Stimulated activated naive CD8-positive, alpha-beta T cell treated with anti-CD3 and anti-CD28 coated beads, Interleukin-15, amount 100 ng/mL, for 72 hours (primary cell): ENCODE measurements at regions not wholly inside any gene's neighbourhood (a gene's known extent, or its start where the extent isn't known, plus 50 kb on each side); places are given as distances from the start of the nearest gene placed in this dataset.

Experiments
- ATAC-seq: fragments of 150-1000 bp; cut with Tn5 transposase; 2 replicates; pipeline ENCODE4 v1.10.0; 2021; ENCODE audit warnings: mild to moderate bottlenecking, moderate library complexity
- DNase-seq, 2 donors: peaks; one replicate each; pipeline ENCODE4 v3.0.0; 2021 to 2022
- H3K27ac Mint-ChIP-seq, 2 donors: one replicate each; pipeline ENCODE4 v1.8.0; 2022; ENCODE audit warnings: mild to moderate bottlenecking in 2 of 2, mixed read lengths in 2 of 2, moderate library complexity in 2 of 2
- H3K27me3 Mint-ChIP-seq: one replicate; pipeline ENCODE4 v1.8.0; 2022; ENCODE audit warnings: mixed read lengths
- H3K4me1 Mint-ChIP-seq: one replicate; pipeline ENCODE4 v1.8.0; 2022; ENCODE audit warnings: mild to moderate bottlenecking, mixed read lengths
- H3K4me3 Mint-ChIP-seq, 2 donors: one replicate each; pipeline ENCODE4 v1.8.0; 2022; ENCODE audit warnings: mild to moderate bottlenecking in 2 of 2, mixed read lengths in 2 of 2, moderate library complexity in 1 of 2
- H3K9me3 Mint-ChIP-seq, 2 donors: one replicate each; pipeline ENCODE4 v1.8.0; 2022; ENCODE audit warnings: mixed read lengths in 2 of 2

DNA sequence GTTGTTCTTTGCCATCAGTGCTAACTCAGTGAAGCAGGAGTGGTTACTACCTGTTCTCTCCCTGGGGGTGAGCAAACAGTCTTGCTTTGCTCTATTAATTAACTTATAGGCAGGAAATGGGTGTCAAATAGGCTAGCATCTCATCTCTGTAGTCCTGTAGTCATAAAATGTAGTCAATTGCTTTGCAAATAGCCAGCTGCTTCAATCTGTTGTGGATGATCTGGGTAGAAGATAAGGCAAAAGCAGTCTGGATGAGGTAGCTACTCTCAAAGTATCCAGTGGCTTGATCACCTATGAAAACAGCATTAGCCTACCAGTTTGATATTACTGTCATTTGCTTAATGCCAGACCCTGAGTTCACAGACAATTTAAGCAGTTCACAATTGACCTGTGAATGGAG lies 369.0 kb upstream of the TMTC1 start:
- no peak for ATAC-seq
- Mint-ChIP-seq H3K27ac (no peak overlapping the region), H3K4me1 (no peaks in the 10 kb centered on the region), H3K4me3 (no peak overlapping the region), H3K27me3 (no peaks in the 10 kb centered on the region), H3K9me3 (peaks cover 5 to 12% of the 10 kb centered on the region in 2 donors)
- DNase-seq, result no peak

DNA sequence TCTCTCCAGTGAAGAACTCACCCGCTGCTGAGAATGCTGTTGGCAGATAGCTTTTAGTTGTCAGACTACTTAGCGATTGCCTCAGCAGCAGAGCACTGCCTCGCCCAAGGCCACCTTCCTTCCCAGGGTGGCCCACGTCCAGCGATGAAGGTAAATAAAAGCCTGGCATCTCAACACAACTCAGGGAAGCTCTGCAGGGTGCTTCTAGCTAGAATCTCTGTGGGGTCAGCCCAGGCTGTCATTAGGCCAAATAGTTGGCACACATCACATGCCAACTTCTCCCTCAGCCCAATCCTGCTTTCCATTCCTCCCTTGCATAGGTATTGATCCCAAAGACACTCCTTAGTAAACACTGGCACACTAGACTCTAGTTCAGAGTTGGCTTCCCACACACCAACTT lies 368.1 kb upstream of the TMTC1 start:
- H3K4me3 Mint-ChIP-seq, result no peak overlapping the region
- DNase-seq, result no peak
- H3K27ac Mint-ChIP-seq, result no peak overlapping the region
- no peaks in the 10 kb centered on the region for H3K4me1 Mint-ChIP-seq
- H3K9me3 Mint-ChIP-seq, result peaks cover 5 to 19% of the 10 kb centered on the region in 2 donors
- no peak for ATAC-seq
- H3K27me3 Mint-ChIP-seq, result no peaks in the 10 kb centered on the region

DNA sequence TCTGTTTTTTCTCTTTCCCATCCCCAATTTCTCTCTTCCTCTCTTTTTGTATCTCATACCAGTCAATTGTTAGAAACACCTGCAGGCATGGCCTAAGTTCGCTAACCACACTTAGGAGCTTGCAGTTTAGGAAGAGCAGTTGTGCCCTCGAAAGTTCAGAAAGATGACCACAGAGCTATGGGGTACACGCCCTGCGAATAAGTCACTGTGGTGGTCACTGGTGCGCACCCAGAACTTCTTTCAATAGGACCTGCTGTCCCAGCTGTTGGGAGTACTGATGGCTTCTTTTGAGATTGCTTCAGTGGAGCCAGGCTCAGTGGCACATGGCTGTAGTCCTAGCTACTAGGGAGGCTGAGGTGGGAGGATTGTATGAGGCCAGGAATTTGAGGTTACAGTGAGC lies 362.8 kb upstream of the TMTC1 start:
- ATAC-seq, result no peak
- DNase-seq, result no peak
- no peaks in the 10 kb centered on the region for H3K4me1 Mint-ChIP-seq
- H3K27me3 Mint-ChIP-seq, result no peaks in the 10 kb centered on the region
- peaks cover 0 to 12% of the 10 kb centered on the region in 2 donors for H3K9me3 Mint-ChIP-seq
- no peak overlapping the region for H3K4me3 Mint-ChIP-seq
- no peak overlapping the region for H3K27ac Mint-ChIP-seq

DNA sequence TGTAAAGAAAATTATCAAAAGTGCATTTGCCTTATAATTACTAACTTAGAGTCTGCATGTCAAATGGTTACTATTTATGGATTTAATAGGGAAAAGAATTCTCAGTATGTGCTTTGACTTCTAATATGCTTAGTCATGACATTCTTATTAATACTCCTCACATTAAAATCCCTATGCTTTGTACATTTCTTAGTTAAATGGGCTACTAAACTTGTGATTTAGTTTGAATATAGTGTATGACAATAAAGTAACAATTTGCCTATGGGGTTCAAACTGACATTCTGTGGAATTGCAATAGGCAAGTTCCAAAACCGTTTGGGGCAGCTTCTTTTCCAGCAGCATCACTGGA lies 361.9 kb upstream of the TMTC1 start:
- ATAC-seq (no peak), DNase-seq (no peak)
- Mint-ChIP-seq H3K27me3 (no peaks in the 10 kb centered on the region), H3K9me3 (peaks cover 0 to 12% of the 10 kb centered on the region in 2 donors), H3K4me1 (no peaks in the 10 kb centered on the region), H3K27ac (no peak overlapping the region), H3K4me3 (no peak overlapping the region)

DNA sequence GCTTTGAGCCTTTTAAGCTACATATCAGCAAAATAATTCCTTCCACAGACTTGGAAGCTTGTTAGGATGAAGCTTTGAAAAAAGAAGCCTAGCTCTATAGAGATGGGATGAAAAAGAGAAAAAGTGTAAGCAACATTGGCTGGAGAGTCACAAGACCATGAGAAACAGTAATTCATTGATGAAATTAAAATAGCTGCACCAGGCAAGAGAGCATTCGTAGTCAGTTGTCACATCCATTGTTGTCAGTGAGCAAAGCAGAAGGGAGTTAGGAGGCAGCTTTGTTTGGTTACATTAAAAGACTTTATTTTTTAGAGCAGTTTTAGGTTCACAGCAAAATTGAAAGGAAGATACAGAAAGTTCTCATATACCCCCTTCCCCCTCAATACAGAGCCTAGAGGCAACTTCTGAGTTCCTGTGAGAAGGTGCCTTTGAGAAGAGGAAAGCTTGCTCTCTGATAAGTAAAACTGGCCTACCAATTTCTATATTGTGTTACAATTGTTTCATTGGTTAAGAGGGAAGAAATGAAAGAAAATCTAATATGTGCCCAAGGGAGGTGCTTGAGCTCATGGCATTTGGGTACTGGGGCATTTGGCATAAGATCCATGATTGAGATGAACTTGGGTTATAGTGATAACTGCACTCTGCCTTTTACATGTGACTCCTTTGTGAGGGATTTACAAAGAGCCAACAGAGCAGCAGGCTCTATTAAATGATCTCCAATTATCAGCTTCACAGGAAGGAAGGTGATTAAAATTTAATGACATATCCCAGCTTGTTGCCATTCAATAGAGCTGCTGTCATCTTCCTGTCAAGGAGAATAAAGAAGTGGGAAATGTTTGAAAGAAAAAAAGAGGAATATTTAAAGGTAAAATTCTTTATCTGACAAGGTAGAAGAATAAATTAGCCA lies 361.3 kb upstream of the TMTC1 start:
- DNase-seq, result no peak

DNA sequence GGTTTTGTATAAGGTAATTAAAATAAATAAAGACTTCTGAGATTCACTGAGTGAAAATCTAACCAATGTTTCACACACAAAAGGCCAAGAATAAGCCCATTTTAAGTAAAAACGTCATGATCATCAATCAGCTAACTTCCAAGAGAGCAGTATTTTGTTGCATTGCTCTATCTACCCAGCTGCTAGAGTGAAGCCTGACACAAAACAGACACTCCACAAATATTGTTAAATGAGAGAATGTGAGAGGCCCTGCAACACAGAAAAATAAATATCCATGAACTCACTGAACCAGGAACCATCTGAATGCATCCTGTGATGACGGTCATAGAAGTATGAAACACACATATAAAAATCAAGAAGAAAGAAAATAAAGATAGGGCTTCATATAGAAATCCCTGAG lies 358.6 kb upstream of the TMTC1 start:
- peaks cover 0 to 3% of the 10 kb centered on the region in 2 donors for H3K9me3 Mint-ChIP-seq
- no peaks in the 10 kb centered on the region for H3K4me1 Mint-ChIP-seq

More for the DNA sequence above, 361.3 kb upstream of the TMTC1 start:
- H3K9me3 Mint-ChIP-seq, result peaks cover 0 to 12% of the 10 kb centered on the region in 2 donors
- H3K4me1 Mint-ChIP-seq, result no peaks in the 10 kb centered on the region
- no peak overlapping the region for H3K27ac Mint-ChIP-seq
- no peak overlapping the region for H3K4me3 Mint-ChIP-seq
- H3K27me3 Mint-ChIP-seq, result no peaks in the 10 kb centered on the region
- no peak for ATAC-seq

DNA sequence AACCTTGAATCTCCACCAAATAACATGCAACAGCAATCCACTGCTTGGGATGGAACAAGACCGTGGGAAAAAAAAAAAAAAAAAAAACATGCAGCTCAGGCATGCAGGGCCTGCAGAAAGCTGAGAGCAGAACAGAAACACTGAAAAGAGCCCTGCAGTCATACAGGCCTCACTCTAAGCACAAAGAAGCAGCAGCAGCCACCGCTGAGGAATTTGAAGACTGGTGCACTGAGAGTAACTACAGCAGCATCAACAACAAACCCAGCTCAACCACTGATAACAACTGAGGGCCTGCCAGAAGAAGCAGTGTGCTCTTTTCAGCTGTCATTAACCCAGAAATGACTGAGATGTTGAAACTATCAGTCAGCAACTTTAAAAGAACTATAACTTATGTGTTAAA lies 354.7 kb upstream of the TMTC1 start:
- Mint-ChIP-seq H3K27me3 (no peaks in the 10 kb centered on the region), H3K27ac (no peak overlapping the region), H3K4me3 (no peak overlapping the region), H3K9me3 (no peaks in the 10 kb centered on the region), H3K4me1 (no peaks in the 10 kb centered on the region)
- ATAC-seq, result no peak
- DNase-seq, result no peak

More for the DNA sequence above, 358.6 kb upstream of the TMTC1 start:
- no peaks in the 10 kb centered on the region for H3K27me3 Mint-ChIP-seq
- H3K4me3 Mint-ChIP-seq, result no peak overlapping the region
- ATAC-seq (no peak), DNase-seq (no peak)
- no peak overlapping the region for H3K27ac Mint-ChIP-seq

DNA sequence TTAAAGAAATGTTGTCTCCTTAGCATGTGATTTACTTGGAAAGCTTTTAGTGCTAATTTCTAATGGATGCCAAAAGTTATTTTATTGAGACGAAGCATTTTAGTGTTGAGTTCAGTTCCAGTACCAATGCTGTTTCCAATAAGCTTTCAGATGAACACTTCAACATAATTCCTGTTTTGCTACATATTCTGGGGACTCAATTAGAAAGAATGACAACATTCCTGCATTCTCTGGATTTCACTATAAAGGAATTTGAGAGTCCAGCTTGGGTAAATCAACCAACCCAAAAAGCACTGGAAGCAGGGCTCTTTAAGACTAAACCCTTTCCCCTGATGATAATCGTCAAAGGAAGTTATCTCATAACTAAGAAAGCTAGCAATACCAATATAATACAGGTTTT lies 353.0 kb upstream of the TMTC1 start:
- DNase-seq, result no peak
- Mint-ChIP-seq H3K9me3 (peaks cover 0 to 8% of the 10 kb centered on the region in 2 donors), H3K4me1 (no peaks in the 10 kb centered on the region), H3K27ac (no peak overlapping the region), H3K27me3 (no peaks in the 10 kb centered on the region), H3K4me3 (no peak overlapping the region)
- ATAC-seq, result no peak

DNA sequence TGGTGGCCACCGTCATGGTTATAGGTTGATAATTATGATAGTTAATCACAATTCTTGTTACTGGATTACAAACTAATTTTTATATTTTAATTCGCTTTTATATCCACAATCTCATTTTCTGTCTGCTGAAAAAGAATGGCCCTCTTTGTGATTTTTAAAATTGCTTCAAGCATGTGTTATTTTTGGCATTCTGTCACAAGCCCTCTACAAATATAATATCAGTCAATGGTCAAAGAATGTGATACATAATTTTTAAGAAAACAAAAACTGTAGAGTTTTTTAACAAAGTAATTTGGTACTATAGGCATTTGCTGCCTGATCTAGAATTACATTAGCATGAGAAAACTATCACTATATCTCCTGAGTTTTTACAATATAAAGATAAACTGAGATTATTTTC lies 352.0 kb upstream of the TMTC1 start:
- Mint-ChIP-seq H3K9me3 (peaks cover 0 to 10% of the 10 kb centered on the region in 2 donors), H3K27me3 (no peaks in the 10 kb centered on the region), H3K27ac (no peak overlapping the region), H3K4me1 (no peaks in the 10 kb centered on the region), H3K4me3 (no peak overlapping the region)
- no peak for DNase-seq
- ATAC-seq, result no peak

DNA sequence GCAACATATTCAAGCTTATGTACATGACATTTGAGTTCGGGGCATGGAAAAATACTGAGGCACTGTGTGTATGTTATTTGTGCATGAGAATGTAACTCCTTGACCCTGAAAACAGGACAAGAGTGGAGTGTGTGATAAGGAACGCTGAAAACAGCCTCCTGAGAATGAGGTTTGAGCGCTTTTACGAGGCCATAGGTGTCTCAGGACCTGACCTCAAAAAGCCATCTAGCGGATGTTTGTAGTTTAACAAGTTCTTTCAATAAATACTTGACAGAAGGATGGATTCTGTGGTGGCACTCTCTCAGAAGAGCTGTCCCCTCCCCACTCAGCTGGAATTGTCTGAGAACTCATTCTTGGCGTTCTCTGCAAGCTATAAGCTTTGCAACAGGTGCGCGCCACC lies 350.5 kb upstream of the TMTC1 start:
- H3K27me3 Mint-ChIP-seq, result no peaks in the 10 kb centered on the region
- ATAC-seq (no peak), DNase-seq (no peak)
- H3K4me3 Mint-ChIP-seq, result no peak overlapping the region
- H3K27ac Mint-ChIP-seq, result no peak overlapping the region
- peaks cover 0 to 10% of the 10 kb centered on the region in 2 donors for H3K9me3 Mint-ChIP-seq
- H3K4me1 Mint-ChIP-seq, result no peaks in the 10 kb centered on the region

DNA sequence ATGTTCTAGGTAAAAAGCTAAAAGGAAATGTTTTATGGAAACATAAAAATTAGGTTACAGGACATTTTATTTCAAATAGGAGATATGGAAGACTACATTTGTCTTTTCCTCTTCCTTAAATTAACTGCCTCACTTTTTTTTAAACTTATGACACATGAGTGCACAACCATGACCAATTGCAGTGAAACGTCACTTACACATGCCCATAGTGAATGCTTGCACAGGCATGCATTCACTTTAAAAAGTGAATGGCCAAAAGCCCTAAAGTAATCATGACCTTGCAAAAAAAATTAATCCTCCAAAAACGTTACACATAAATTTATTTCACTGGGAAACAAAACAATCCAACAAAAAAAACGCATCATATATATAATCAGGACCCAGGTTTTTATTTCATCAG lies 343.2 kb upstream of the TMTC1 start:
- ATAC-seq (no peak), DNase-seq (no peak)
- Mint-ChIP-seq H3K4me1 (no peaks in the 10 kb centered on the region), H3K27me3 (no peaks in the 10 kb centered on the region), H3K4me3 (no peak overlapping the region), H3K27ac (no peak overlapping the region), H3K9me3 (peaks cover 4 to 5% of the 10 kb centered on the region in 2 donors)

DNA sequence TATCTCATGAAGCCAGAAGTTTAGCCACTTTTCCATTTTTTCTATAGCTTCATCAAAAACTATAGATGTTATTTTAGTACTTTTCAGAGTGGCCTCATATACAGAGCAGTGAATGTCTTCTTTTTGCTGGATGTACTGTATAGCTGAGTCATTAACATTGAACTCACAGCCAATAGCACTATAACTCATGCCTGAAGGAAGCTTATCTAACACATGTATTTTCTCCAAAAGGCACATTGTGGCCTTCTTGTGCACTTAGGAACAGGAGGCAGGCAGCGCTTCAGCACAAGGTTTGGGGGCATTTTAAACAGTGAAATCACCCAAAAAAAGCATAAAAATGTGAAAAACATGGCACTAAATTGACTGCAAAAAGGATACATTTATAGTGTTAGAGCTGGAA lies 336.8 kb upstream of the TMTC1 start:
- DNase-seq, result no peak
- no peaks in the 10 kb centered on the region for H3K4me1 Mint-ChIP-seq
- H3K4me3 Mint-ChIP-seq, result no peak overlapping the region
- no peak overlapping the region for H3K27ac Mint-ChIP-seq
- H3K27me3 Mint-ChIP-seq, result no peaks in the 10 kb centered on the region
- H3K9me3 Mint-ChIP-seq, result peaks cover 0 to 17% of the 10 kb centered on the region in 2 donors
- no peak for ATAC-seq

DNA sequence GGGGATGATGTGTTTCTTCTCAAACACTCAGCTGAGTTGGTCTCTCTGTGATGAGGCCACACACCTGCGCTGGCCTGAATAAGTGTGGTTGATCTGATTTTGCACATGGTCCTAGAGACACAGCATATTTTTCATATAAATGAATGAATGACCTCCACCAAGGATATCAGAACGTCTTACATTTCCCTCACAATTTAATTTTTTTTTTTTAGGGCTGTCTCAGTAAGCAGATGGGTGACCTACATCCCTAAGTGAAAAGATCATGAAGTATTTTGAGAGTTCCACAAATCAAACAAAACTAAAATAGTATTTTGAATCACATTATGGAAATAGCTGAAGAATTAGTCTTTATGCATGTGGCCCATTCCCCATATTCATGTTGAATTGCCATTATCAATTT lies 333.7 kb upstream of the TMTC1 start:
- DNase-seq, result no peak
- no peaks in the 10 kb centered on the region for H3K27me3 Mint-ChIP-seq
- ATAC-seq, result no peak
- no peak overlapping the region for H3K4me3 Mint-ChIP-seq
- no peaks in the 10 kb centered on the region for H3K4me1 Mint-ChIP-seq
- no peak overlapping the region for H3K27ac Mint-ChIP-seq
- peaks cover 0 to 17% of the 10 kb centered on the region in 2 donors for H3K9me3 Mint-ChIP-seq

DNA sequence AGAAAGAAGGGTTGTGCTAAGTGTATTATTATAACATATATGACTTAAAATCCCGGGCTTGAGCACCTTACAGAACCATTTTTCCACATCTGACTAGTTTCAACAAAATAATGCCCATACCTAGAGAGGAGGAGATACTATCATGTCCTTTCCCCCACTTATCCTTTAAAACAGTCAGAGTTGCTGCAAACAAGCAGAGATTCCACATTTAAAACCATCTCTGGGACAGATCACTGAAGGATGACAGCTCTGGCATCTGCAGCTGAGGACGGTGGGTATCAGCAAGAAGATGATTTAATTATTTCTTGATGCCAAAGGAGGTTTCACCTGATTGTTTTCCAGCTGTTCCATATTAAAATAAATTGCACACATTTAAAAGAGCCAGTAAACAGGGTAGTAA lies 328.0 kb upstream of the TMTC1 start:
- ATAC-seq, result no peak
- no peak for DNase-seq

DNA sequence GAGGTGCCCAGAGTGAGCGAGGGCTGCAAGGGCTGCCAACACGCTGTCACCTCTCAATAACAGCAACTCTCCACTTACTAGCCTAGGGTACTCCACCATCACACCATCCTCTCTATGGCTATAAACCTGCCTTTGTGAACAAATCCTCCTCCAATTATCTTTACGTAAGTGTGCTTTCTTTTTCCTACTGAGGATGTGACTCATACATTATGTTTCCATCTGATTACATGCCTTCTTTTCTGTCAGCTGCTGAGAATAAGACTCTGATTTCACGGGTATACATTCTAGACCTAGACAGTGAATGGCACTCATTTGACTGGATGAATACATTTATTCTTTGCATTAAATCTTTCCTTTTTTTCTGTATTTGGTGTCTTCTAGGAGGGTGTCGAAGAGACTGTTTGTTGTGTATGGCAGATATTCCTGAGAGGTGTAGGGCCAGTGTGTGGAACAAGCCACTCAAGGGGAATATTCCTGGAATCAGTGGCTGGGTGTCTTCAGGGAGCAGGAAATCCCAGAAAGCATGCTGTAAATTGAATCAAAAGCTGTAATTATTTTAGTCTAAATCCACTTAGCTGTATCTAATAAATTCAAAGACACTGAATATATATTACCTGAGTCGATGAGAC lies 327.3 kb upstream of the TMTC1 start:
- Mint-ChIP-seq H3K4me1 (no peaks in the 10 kb centered on the region), H3K27me3 (no peaks in the 10 kb centered on the region), H3K27ac (no peak overlapping the region), H3K4me3 (no peak overlapping the region), H3K9me3 (peaks cover 8 to 10% of the 10 kb centered on the region in 2 donors)
- ATAC-seq, result no peak
- no peak for DNase-seq

More for the DNA sequence above, 328.0 kb upstream of the TMTC1 start:
- Mint-ChIP-seq H3K4me3 (no peak overlapping the region), H3K27me3 (no peaks in the 10 kb centered on the region), H3K4me1 (no peaks in the 10 kb centered on the region), H3K27ac (no peak overlapping the region), H3K9me3 (peaks cover 9 to 10% of the 10 kb centered on the region in 2 donors)

DNA sequence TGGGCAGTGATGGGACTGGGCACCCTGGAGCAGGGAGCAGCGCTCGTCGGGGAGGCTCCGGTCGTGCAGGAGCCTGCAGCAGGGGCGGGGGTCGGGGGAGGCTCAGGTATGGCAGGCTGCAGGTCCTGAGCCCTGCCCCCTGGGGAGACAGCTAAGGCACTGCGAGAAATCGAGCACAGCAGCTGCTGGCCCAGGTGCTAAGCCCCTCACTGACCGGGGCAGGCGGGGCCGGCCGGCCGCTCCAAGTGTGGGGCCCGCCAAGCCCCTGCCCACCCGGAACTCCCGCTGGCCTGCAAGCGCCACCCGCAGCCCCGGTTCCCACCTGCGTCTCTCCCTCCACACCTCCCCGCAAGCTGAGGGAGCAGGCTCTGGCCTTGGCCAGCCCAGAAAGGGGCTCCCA lies 326.8 kb upstream of the TMTC1 start:
- Mint-ChIP-seq H3K27me3 (no peaks in the 10 kb centered on the region), H3K4me1 (no peaks in the 10 kb centered on the region), H3K27ac (no peak overlapping the region), H3K9me3 (peaks cover 8 to 10% of the 10 kb centered on the region in 2 donors), H3K4me3 (no peak overlapping the region)
- ATAC-seq (no peak), DNase-seq (no peak)
